GM20000 (cell line): ENCODE measurements at regions not wholly inside any gene's neighbourhood (a gene's known extent, or its start where the extent isn't known, plus 50 kb on each side); places are given as distances from the start of the nearest gene placed in this dataset.
"Not testable (repeated sequence)": the region's sequence is repeated elsewhere in the genome, so short reads cannot be mapped to it uniquely, and the experiment has no call there.

Experiments
- DNase-seq: peaks from one replicate; pipeline ENCODE4 v3.0.0; 2012; ENCODE audit warnings: low spot score
- TF ChIP-seq, protein P1 (sequence below): IDR thresholded peaks from 2 replicates; pipeline ENCODE4 v1.5.1; 2012; ENCODE audit warnings: mild to moderate bottlenecking, control low read depth; ENCODE audit errors: extremely low read depth, missing control alignments

DNA sequence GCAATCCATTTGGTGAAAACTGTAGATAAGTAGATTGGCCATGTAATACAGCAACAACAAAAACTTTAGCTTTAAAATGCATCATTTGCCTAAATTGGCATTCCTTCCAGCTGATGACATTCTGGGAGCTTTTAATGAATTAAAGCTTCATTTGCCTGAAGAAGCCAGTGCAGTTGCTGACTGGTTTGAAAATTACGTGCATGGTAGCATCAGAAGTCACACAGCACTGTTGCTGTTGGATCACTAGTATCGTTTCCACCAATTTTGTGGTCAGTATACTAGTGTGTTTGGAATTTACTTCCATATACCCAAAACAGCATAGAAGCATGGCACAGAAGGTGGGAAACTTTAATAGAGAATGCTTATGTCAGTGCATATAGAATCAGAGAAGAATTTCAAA is 194.9 kb downstream of the ETV1 start:
- TF ChIP-seq, protein P1, sequence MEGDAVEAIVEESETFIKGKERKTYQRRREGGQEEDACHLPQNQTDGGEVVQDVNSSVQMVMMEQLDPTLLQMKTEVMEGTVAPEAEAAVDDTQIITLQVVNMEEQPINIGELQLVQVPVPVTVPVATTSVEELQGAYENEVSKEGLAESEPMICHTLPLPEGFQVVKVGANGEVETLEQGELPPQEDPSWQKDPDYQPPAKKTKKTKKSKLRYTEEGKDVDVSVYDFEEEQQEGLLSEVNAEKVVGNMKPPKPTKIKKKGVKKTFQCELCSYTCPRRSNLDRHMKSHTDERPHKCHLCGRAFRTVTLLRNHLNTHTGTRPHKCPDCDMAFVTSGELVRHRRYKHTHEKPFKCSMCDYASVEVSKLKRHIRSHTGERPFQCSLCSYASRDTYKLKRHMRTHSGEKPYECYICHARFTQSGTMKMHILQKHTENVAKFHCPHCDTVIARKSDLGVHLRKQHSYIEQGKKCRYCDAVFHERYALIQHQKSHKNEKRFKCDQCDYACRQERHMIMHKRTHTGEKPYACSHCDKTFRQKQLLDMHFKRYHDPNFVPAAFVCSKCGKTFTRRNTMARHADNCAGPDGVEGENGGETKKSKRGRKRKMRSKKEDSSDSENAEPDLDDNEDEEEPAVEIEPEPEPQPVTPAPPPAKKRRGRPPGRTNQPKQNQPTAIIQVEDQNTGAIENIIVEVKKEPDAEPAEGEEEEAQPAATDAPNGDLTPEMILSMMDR = no peak
- no peak for DNase-seq

DNA sequence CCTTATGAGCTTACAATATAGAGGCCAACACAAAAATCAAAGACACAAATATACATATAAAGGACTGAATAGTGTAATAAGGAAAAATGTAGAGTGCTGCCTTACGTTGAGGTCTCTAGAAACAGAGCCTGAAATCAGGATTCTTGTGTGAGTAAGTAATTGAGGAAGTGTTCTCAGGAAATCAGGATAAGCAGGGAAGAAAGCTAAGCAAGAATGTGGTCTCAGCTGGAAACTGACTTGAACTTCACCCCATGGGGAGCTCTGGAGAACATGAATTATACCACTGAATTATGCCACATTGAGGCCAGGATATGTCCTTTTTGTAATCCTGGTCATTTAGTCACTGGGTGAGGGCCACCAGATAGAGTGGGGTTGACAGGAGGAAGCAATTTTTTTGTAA is 191.9 kb downstream of the ETV1 start:
- DNase-seq = no peak
- TF ChIP-seq, protein P1 = no peak

DNA sequence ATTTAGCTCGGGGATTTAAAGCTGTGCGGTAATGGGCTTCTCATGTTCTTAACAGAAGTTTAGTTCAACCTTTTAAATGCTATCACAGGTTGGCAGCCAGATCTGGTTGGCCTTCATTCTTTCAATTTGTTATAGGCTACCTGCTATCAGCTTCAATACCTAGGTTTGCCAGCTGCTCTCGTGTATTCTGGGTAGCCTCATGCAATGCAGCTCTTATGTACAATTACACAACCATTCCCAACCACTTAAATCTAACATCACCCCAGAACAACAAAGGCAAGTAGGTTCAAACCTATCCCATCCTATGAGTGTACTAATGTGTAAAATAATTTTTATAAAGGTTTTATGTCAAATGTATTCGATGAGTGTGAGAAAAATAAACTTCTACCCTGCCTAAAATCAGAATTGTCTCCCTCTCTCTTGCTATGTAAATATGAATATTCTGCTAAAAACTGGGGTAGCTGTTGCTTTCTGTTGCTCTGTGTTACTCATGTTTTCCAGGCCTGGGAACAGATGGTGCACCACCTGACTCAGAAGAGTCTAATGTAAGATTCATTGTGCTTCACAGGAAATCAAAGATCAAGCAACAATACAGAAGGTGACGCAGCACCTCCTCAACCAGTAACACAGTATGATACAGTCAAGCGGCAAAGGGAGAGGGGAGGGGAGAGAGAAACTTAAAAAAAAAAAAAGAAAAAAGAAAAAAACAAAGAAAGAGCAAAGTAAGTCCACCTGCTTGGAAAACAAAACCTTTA is 188.6 kb downstream of the ETV1 start:
- no peak for DNase-seq
- TF ChIP-seq, protein P1 = no peak

DNA sequence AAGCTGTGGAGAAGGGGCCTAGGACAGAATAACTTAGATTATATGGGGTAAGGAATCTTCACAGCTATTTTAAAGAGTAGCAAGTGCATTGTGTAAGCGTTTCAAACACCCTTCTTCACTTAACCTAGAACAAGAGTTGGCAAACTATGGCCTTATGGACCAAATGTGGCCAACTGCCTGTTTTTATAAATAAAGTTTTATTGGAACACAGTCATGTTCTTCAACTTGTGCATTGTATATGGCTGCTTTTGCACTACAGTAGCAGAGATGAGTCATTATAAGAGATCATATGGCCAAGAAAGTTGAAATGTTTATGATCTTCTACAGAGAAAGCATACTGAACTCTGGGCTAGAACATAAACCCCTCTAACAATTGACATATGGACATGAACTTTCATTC is 187.8 kb downstream of the ETV1 start:
- no peak for DNase-seq
- TF ChIP-seq, protein P1 = no peak

DNA sequence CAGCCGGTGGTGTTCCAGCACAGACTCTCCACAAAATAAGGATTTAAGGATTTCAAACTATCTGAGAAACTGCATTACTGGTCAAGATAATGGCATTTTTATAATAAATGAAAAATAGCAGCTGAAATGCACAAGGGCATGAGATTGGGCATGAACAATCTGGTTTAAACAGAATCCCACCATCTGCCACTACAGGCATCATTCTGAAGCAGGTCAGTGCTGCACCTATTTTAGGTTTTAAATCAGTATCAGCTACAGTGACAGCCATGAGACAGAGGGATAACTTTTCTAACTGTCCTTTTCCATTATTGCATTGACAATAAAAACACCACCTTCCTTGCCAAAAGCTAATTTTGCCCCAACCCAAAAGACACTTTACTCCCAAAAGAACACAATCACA is 186.8 kb downstream of the ETV1 start:
- TF ChIP-seq, protein P1 = no peak
- DNase-seq = no peak

DNA sequence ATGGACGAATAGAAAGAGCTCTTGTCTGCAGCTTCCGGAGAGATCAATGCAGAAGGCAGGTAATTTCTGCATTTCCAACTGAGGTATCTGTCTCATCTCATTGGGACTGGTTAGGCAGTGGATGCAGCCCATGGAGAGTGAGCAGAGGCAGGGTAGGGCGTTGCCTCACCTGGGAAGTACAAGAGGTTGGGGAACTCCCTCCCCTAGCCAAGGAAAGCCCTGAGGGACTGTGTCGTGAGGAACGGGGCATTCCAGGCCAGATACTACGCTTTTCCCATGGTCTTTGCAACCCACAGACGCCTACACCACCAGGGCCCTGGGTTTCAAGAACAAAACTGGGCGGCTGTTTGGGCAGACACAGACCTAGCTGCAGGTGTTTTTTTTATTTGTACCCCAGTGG is 186.3 kb downstream of the ETV1 start:
- TF ChIP-seq, protein P1 = no peak
- no peak for DNase-seq

DNA sequence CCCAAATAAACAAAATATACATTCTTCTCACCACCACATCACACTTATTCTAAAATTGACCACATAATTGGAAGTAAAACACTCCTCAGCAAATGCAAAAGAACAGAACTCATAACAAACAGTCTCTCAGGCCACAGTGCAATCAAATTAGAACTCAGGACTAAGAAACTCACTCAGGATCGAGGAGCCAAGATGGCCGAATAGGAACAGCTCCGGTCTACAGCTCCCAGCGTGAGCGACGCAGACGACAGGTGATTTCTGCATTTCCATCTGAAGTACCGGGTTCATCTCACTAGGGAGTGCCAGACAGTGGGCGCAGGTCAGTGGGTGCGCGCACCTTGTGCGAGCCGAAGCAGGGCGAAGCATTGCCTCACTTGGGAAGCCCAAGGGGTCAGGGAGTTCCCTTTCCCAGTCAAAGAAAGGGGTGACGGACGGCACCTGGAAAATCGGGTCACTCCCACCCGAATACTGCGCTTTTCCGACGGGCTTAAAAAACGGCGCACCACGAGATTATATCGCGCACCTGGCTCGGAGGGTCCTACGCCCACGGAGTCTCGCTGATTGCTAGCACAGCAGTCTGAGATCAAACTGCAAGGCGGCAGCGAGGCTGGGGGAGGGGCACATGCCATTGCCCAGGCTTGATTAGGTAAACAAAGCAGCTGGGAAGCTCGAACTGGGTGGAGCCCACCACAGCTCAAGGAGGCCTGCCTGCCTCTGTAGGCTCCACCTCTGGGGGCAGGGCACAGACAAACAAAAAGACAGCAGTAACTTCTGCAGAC is 183.2 kb downstream of the ETV1 start:
- DNase-seq = not testable (repeated sequence)

DNA sequence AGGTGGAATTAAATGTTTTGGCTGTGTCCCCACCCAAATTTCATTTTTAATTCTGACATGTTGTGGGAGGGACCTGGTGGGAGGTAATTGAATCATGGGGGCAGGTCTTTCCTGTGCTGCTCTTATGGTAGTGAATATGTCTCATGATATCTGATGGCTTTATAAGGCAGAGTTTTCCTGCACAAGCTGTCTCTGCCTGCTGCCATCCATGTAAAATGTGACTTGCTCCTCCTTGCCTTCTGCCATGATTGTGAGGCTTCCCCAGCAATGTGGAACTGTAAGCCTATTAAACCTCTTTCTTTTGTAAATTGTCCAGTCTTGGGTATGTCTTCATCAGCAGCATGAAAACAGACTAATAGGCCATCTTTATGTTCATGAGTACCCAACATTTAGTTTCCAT is 172.2 kb downstream of the ETV1 start:
- DNase-seq = not testable (repeated sequence)
